ENCODE measurements at regions not wholly inside any gene's neighbourhood (a gene's known extent, or its start where the extent isn't known, plus 50 kb on each side); places are given as distances from the start of the nearest gene placed in this dataset.

DNA sequence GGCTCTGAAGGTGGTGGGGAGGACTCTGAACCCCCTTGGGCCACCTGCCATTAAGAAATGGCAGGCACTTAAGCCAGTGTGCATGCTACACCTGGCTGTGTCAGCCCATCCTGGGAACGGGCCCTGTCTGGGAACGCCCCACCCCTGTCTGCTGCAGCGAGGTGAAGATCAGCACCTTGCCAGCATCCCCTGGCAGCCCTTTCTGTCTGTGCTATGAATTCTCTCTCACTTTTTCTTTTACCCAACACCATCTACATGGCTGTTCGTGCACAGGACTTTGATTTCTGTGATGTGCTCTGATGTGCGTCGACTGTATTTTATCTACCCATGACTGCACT is 452.9 kb upstream of the B3GAT1 start:
- H3K27me3 ChIP-seq (ENCODE audit: control insufficient read depth, insufficient read depth, low read length), result no peaks in the 10 kb centered on the region
- H3K4me3 ChIP-seq (ENCODE audit: low read depth, low read length), result no peak overlapping the region
- no peak for DNase-seq (ENCODE audit: low read depth)
- TF ChIP-seq, protein P1, sequence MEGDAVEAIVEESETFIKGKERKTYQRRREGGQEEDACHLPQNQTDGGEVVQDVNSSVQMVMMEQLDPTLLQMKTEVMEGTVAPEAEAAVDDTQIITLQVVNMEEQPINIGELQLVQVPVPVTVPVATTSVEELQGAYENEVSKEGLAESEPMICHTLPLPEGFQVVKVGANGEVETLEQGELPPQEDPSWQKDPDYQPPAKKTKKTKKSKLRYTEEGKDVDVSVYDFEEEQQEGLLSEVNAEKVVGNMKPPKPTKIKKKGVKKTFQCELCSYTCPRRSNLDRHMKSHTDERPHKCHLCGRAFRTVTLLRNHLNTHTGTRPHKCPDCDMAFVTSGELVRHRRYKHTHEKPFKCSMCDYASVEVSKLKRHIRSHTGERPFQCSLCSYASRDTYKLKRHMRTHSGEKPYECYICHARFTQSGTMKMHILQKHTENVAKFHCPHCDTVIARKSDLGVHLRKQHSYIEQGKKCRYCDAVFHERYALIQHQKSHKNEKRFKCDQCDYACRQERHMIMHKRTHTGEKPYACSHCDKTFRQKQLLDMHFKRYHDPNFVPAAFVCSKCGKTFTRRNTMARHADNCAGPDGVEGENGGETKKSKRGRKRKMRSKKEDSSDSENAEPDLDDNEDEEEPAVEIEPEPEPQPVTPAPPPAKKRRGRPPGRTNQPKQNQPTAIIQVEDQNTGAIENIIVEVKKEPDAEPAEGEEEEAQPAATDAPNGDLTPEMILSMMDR (IDR thresholded peaks at IDR 0.05; ENCODE audit: insufficient read depth, low read length, severe bottlenecking), result no peak
- FAIRE-seq, result no peak
- no peaks in the 10 kb centered on the region for H3K36me3 ChIP-seq (ENCODE audit: control insufficient read depth, insufficient read depth, low read length)

GRCh38 chr11:134864233-134864967 is 452.4 kb upstream of the B3GAT1 start:
- Histone ChIP-seq H3K4me3 (ENCODE audit: low read depth, low read length) (no peak overlapping the region), H3K27me3 (ENCODE audit: control insufficient read depth, insufficient read depth, low read length) (no peaks in the 10 kb centered on the region), H3K36me3 (ENCODE audit: control insufficient read depth, insufficient read depth, low read length) (no peaks in the 10 kb centered on the region)
- TF ChIP-seq, protein P1 (IDR thresholded peaks at IDR 0.05; ENCODE audit: insufficient read depth, low read length, severe bottlenecking), result no peak
- DNase-seq (ENCODE audit: low read depth), result no peak
- FAIRE-seq, result no peak

DNA sequence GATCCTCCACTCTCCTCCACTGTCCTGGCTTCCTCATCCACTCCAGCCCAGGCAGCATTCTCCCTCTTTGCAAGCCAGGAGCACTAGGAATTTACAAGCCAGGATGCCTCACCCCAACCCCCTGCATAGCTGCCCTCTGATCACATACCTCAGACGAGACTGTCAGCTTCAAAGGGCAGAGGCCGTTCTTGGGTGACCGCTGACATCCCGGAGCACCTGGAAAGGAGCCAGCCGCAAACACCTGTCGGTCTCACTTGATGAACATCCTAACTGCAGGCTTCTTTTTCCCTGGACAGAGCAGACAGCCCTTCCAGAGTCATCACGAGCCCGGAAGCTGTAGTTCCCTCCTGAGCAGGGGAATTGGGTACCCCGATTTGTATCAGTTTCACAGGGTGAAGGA is 451.3 kb upstream of the B3GAT1 start:
- TF ChIP-seq, protein P1 (IDR thresholded peaks at IDR 0.05; ENCODE audit: insufficient read depth, low read length, severe bottlenecking), result no peak
- DNase-seq (ENCODE audit: low read depth), result no peak

DNA sequence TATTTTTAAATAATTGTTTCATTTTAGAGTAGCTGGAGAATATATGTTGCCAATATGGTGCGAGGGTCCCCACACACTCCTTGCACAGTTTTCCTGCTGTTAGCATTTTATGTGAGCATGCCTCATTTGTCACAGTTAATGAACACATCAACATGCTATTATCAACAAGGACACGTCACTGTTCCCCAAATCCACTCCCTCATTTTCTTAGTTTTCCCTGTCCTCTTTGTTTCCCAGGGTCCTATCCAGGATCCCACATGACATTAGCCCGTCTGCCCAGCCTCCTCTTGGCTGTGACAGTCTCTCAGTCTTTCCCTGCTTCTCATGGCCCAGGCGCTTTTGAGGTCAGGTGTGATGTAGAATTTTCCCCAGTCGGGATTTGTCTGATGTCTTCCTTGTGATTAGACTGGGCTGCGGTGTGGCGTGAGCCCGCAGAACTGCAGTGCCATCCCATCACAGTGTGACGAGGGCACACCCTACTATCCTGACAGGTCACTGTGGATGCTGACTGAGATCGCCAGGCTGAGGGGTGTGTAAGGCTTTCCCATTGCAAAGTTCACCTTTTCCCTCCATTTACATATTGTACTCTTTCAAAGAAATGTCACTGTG is 450.6 kb upstream of the B3GAT1 start:
- no peaks in the 10 kb centered on the region for H3K36me3 ChIP-seq (ENCODE audit: control insufficient read depth, insufficient read depth, low read length)
- DNase-seq (ENCODE audit: low read depth) (no peak), FAIRE-seq (no peak)
- H3K27me3 ChIP-seq (ENCODE audit: control insufficient read depth, insufficient read depth, low read length), result no peaks in the 10 kb centered on the region
- no peak overlapping the region for H3K4me3 ChIP-seq (ENCODE audit: low read depth, low read length)
- TF ChIP-seq, protein P1 (IDR thresholded peaks at IDR 0.05; ENCODE audit: insufficient read depth, low read length, severe bottlenecking), result no peak

More for the DNA sequence above, 451.3 kb upstream of the B3GAT1 start:
- no peak for FAIRE-seq
- Histone ChIP-seq H3K36me3 (ENCODE audit: control insufficient read depth, insufficient read depth, low read length) (no peaks in the 10 kb centered on the region), H3K4me3 (ENCODE audit: low read depth, low read length) (no peak overlapping the region), H3K27me3 (ENCODE audit: control insufficient read depth, insufficient read depth, low read length) (no peaks in the 10 kb centered on the region)

DNA sequence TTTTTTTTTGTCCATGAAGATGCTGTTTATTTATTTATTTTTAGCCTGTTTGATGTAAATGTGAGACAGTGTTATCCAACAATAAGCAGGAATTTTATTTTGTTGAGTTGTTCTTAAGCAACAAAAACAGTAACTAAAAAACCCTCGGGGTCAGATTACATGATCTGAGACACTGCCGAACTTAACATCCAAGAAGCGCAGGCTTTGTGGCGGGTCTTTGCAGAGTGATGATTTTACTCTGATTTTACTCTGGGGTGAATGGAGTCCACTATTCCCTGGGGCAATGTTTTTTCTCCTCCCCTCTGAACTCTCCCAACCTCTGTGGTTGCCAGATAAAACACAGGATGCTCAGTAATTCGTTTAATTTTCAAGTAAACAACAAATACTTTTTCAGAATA is 450.1 kb upstream of the B3GAT1 start:
- no peak overlapping the region for H3K4me3 ChIP-seq (ENCODE audit: low read depth, low read length)
- FAIRE-seq, result no peak

More for the DNA sequence above, 450.1 kb upstream of the B3GAT1 start:
- no peak for DNase-seq (ENCODE audit: low read depth)
- Histone ChIP-seq H3K27me3 (ENCODE audit: control insufficient read depth, insufficient read depth, low read length) (no peaks in the 10 kb centered on the region), H3K36me3 (ENCODE audit: control insufficient read depth, insufficient read depth, low read length) (no peaks in the 10 kb centered on the region)
- TF ChIP-seq, protein P1 (IDR thresholded peaks at IDR 0.05; ENCODE audit: insufficient read depth, low read length, severe bottlenecking), result no peak

All from bronchial epithelial cell (primary cell).